GM12892 (cell line): ENCODE measurements at regions not wholly inside any gene's neighbourhood (a gene's known extent, or its start where the extent isn't known, plus 50 kb on each side); places are given as distances from the start of the nearest gene placed in this dataset.
"Not testable (repeated sequence)": the region's sequence is repeated elsewhere in the genome, so short reads cannot be mapped to it uniquely, and the experiment has no call there.

Source experiments
- DNase-seq: peaks from one replicate; pipeline ENCODE4 v3.0.0; 2011; ENCODE audit not compliant: insufficient read length
- FAIRE-seq: peaks from 2 replicates; lab custom pipeline; 2011; peaks lifted over from hg19 to GRCh38; lab: Jason Lieb, UNC
- POLR2A ChIP-seq: IDR thresholded peaks from 2 replicates; pipeline ENCODE4 v1.6.1; 2011; ENCODE audit warnings: low read depth, low read length, control low read depth
- POLR2AphosphoS5 ChIP-seq: IDR thresholded peaks from 2 replicates; pipeline ENCODE4 v1.6.1; 2011; ENCODE audit warnings: low read depth, low read length, control low read depth
- TAF1 ChIP-seq: IDR thresholded peaks from 2 replicates; pipeline ENCODE4 v1.6.1; 2011; ENCODE audit warnings: low read depth, mild to moderate bottlenecking, control low read depth, low read length, borderline replicate concordance

DNA sequence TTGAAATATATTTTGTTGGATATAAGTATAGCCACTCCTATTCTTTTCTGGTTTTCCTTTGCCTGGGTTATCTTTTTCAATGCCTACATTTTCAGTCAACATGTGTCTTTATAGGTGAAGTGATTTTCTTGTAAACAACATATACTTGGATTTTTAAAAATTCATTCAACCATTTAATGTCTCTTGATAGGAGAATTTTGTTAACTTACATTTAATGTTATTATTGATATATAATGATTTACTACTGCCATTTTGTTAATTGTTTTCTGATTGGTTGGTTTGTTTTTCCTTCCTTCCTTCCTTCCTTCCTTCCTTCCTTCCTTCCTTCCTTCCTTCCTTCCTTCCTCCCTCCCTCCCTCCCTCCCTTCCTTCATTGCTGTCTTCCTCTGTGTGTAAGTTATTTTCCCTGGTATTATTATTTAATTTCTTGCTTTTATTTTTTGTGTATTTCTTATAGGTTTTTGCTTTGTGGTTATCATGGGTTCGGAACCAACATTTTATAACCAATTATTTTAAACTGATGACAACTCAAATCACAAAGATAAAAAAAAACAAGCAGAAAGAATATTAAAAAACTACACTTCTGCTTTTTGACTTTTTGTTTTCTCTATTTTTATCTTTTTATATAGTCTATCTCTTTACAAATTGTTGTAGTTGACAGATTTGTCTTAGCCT is 330.1 kb upstream of the GRID2 start:
- TF ChIP-seq POLR2AphosphoS5, result no peak
- TF ChIP-seq POLR2A, result no peak
- no peak for TF ChIP-seq TAF1
- FAIRE-seq (no peak), DNase-seq (no peak)

DNA sequence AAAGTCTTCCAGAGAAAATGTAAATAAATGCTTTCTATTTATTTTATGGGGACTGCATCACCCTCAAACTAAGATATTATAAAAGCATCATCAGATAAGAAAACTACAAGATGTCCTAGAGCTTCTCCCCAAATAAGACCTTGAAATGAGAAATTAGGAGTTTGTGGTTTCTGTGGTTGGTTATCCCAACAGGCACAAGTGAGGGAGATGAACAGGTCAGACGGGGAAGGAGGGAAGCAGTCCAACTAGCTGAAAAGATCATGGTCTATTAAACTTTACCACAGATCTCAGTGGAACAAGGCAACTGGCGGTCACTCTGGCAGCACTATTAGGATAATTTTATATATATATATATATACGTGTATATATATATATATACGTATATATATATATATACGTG is 319.3 kb upstream of the GRID2 start:
- FAIRE-seq (no peak), DNase-seq (no peak)
- TF ChIP-seq POLR2AphosphoS5 (no peak), POLR2A (no peak), TAF1 (no peak)

DNA sequence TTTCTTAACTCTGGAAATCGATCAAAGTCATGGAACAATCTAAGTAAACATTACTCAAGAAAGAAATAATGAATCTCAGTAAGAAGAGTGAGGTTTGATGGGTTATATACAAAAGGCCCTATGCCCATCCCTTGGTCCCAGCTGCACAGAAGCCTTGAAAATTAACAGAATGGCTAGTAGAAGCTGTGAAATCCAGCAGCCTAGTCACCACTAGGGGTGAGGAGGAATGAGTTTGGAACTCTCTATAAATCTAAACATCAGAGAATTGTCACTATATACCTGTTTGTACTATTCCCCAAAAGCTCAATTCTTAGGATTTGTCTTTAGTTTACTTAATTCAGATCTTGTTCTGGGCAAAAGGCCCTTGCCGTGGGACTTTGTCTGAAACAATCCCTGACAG is 313.9 kb upstream of the GRID2 start:
- no peak for TF ChIP-seq TAF1
- TF ChIP-seq POLR2A, result no peak
- TF ChIP-seq POLR2AphosphoS5, result no peak
- DNase-seq, result no peak
- FAIRE-seq, result no peak

- TF ChIP-seq POLR2A (no peak), TAF1 (no peak), POLR2AphosphoS5 (no peak)
- no peak for DNase-seq
- peak; percentile 38 for FAIRE-seq
Observed at GRCh38 chr4:91990726-91991125, 313.0 kb upstream of the GRID2 start.

DNA sequence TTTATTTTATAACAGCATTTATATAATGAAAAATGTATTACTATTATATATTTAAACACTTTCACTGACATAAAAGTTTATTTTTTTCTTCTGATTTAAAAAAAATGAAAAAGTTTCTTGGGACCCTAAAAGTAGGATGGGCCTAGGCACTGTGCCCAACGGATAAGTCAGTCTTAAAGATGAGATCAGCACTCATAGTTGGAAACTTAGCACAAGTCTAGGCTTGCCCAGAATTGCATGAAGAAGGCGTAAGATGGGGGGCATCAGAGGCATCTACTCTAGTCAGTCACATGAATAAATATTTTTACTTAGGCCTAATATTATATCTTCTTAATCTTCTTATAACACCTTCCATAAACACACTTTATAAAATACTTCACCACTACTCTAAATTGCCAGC is 306.7 kb upstream of the GRID2 start:
- TF ChIP-seq TAF1 (no peak), POLR2A (no peak), POLR2AphosphoS5 (no peak)

DNA sequence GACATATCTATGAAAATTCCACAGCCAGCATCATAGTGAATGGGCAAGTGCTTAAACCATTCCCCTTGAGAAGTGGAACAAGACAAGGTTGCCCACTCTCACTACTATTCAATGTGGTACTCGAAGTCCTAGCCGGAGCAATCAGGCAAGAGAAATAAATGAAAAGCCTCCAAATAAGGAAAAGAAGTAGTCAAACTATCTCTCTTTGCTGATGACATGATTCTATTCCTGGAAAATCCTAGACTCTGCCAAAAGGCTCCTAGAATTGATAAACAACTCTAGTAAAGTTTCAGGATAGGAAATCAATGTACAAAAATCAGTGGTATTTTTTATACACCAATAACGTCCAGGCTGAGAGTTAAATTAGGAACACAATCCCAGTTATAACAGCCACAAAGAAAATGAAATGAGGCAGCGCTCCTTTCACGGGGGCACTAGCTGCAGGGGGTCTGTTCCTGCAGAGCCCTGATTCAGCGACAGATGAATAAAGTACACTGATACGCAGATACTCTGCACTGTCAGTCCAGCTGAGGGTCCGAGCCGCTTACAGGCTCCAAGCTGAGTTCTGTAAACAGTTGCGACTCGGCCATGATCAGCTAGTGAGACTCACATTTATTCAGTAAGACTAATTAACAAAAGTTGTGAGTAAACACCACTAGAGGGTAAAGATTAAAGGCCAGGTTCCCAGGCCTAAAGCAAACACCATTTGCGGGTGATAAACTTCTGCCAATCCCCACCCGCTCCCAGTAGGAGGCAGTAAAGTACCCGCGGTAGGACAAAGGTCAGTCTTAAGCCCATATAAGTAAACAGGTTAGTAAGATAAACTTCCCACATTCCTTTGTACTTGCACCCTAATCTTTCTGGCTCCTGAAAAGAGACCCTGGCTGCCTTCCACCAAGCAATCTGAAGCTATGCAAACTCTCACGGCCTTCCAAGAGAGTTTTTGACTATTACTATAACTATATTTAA is 290.6 kb upstream of the GRID2 start:
- no peak for DNase-seq
- TF ChIP-seq POLR2AphosphoS5, result no peak
- no peak for TF ChIP-seq TAF1
- no peak for TF ChIP-seq POLR2A
- no peak for FAIRE-seq

More for the DNA sequence above, 306.7 kb upstream of the GRID2 start:
- FAIRE-seq (no peak), DNase-seq (no peak)

DNA sequence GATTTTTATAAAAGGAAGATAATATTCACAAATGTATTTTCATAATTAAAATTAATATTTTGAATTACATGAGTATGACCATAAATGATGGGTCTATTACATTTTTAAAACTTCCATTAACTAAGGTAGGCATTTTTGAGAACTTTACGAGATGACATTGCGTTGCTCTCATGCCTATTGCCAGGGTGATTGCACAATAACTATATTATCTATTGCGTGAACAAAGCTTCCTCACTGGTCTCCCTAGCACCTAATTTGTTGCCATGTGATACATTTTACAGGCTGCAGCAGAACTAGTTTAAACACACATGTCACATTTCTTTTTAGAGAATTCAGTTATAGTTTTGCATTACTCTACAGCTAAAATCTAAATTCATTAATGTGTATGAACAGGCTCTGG is 289.7 kb upstream of the GRID2 start:
- TF ChIP-seq POLR2AphosphoS5 (no peak), TAF1 (no peak), POLR2A (no peak)
- no peak for DNase-seq
- FAIRE-seq, result no peak

DNA sequence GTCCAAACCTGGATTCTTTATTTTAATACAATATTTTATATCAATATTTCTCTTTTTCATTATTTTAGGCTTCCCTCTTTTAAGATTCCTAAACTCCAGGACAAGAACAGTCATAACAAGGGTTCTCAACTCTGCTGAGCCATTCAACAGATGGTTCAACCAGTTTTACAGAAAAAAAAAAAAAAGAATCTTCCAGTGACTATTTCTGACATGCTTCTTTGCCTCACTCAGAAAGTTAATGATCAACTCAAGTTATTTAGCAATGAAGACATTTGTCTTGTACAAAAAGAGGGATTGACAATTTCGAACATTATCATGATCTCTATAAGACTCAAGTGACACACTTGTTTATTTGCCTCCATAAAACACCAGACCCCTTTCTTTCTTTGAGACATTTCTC is 282.6 kb upstream of the GRID2 start:
- no peak for FAIRE-seq
- no peak for DNase-seq
- no peak for TF ChIP-seq TAF1
- TF ChIP-seq POLR2A, result no peak
- TF ChIP-seq POLR2AphosphoS5, result no peak

DNA sequence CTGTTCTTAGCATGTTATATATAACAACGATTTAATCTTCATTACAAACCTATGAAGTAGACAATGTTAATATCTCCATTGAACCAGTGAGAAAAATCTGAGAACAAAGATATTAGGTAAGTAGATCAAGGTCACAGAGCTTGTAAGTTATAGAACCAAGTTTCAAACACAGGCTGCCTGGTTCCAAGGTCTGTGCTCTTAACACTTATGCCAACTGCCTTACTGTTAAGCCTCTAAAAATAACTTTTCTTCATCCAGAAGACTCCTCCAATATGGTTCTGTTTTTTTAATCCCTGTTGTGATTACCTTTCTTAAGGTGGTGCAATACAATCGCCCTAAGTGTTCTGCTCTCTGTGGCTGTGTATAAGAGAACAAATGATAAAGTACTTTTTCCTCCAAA is 282.0 kb upstream of the GRID2 start:
- DNase-seq (no peak), FAIRE-seq (no peak)
- TF ChIP-seq POLR2A (no peak), TAF1 (no peak), POLR2AphosphoS5 (no peak)

DNA sequence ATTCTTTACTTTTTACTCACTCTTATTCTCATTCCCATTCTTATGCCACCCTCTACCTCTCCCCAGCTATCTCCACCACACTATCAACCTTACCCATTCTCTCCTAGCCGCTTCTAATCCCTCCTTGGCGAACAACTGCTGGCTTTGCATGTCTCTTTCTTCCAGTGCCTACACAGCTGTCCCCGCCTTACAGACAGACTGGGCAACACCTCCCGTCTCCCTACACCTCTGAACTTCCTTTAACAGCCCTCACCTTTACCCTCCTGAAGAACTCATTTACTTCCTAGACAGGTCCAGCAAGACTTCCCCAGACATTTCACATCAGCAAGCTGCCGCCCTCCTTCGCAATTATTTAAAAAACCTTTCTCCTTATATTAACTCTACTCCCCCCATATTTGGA is 274.9 kb upstream of the GRID2 start:
- not testable (repeated sequence) for DNase-seq, FAIRE-seq

DNA sequence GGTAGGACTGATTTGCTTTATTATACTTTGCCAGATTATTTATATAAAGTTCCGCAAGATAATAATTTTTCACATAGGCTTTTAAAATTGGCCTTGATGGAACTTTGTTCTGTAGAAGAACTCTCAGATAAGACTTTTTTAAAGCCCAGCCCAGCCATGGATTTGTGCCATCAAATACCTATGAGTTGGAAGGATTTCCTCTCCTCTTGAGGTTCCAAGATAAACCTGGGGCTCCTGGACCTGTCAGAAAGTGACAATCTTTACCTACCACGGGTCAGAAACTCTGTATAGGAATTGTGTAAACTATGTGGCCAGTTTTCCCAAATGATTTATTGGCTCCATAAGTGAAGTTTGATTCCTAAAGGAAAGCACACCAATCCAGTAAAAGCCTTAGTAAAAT is 271.9 kb upstream of the GRID2 start:
- no peak for DNase-seq
- TF ChIP-seq POLR2A (no peak), TAF1 (no peak)
- no peak for FAIRE-seq

DNA sequence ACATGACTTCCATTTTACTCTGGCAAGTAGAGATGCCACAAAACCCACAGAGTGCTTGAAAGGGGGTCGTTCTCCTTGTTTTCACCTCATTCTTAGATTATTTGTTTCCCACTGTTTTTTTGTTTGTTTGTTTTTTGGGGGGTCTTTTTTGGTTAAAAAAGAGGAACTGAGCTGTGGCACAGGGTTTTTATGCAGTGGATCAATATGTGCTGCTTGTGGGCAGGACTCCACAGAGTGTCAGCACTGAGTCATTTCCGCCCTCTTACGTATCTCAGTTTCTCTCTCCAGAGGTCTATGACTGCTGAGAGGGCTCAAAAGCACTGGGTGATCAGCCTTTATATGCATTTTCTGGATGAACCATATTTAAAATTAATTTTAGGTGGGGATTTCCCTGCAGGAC is 268.1 kb upstream of the GRID2 start:
- no peak for DNase-seq
- FAIRE-seq, result no peak

DNA sequence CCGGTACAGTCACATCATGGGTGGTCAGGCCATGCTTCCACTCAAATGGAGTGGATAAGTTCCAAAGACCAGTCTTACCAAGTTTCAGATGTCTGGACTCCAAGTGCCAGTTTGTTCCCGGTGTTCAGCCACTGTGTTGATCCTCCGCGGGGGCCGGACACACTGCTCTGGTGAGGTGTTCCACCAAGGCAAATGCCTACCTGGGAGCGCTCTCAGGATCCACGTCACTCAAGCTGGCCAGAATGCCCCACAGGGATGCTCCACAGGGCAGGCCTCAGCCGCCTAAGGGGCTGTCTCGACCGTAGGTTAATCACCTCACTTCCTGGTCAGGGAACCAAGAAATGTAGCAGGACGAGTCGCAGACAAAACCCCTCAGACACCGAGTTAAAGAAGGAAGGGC is 258.0 kb upstream of the GRID2 start:
- DNase-seq (no peak), FAIRE-seq (no peak)
- TF ChIP-seq POLR2AphosphoS5, result no peak
- TF ChIP-seq POLR2A, result no peak
- TF ChIP-seq TAF1, result no peak

More for the DNA sequence above, 268.1 kb upstream of the GRID2 start:
- TF ChIP-seq POLR2AphosphoS5 (no peak), POLR2A (no peak), TAF1 (no peak)
